ENCODE measurements at regions not wholly inside any gene's neighbourhood (a gene's known extent, or its start where the extent isn't known, plus 50 kb on each side); places are given as distances from the start of the nearest gene placed in this dataset.
A peak's percentile ranks its signal among the peaks of the same experiment; 100 is the strongest.

DNA sequence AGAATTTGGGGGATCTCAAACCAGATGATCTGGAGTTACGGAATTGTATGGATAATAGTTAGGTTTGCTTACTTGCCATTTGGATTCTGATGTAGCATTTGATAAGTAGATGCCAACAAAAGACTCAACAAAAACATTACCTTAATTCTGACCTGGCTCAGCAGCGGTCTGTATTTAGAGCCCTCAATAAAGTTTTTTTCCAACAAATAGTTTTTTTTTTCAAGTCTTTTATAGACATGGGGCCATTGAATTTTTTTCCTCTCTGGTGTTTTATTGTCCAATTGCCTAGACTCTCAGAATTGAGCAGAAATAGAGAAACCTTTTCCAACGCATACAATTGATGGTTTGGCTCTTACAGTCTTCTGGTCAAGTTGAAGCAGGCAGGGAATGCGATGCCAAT, 192.8 kb upstream of the GAS1 start:
- Histone ChIP-seq H3K27me3 (ENCODE audit: control insufficient read depth, insufficient read depth, low read length) (peaks cover 3% of the 10 kb centered on the region), H3K27ac (ENCODE audit: low read depth, low read length) (no peak overlapping the region), H3K4me3 (ENCODE audit: low read depth, low read length) (no peak overlapping the region), H3K9me3 (ENCODE audit: control insufficient read depth, insufficient read depth, low read length) (no peaks in the 10 kb centered on the region)
- ChIA-PET CTCF (no interaction called here), POLR2A (no interaction called here)
- no peak for TF ChIP-seq CTCF (IDR thresholded peaks at IDR 0.05; ENCODE audit: low read depth, low read length)
- DNase-seq (ENCODE audit: low read depth, low spot score): no peak

- peaks cover 3% of the 10 kb centered on the region for H3K27me3 ChIP-seq (ENCODE audit: control insufficient read depth, insufficient read depth, low read length)
- CTCF ChIA-PET: no interaction called here
- DNase-seq (ENCODE audit: low read depth, low spot score): no peak
- H3K9me3 ChIP-seq (ENCODE audit: control insufficient read depth, insufficient read depth, low read length): no peaks in the 10 kb centered on the region
- H3K27ac ChIP-seq (ENCODE audit: low read depth, low read length): no peak overlapping the region
- no peak overlapping the region for H3K4me3 ChIP-seq (ENCODE audit: low read depth, low read length)
- TF ChIP-seq CTCF (IDR thresholded peaks at IDR 0.05; ENCODE audit: low read depth, low read length): no peak
- POLR2A ChIA-PET: no interaction called here
Observed at GRCh38 chr9:87140605-87141109, 193.4 kb upstream of the GAS1 start.

- CTCF ChIA-PET: no interaction called here
- no peaks in the 10 kb centered on the region for H3K9me3 ChIP-seq (ENCODE audit: control insufficient read depth, insufficient read depth, low read length)
- TF ChIP-seq CTCF (IDR thresholded peaks at IDR 0.05; ENCODE audit: low read depth, low read length): no peak
- no peak overlapping the region for H3K27ac ChIP-seq (ENCODE audit: low read depth, low read length)
- no peak overlapping the region for H3K4me3 ChIP-seq (ENCODE audit: low read depth, low read length)
- no peak for DNase-seq (ENCODE audit: low read depth, low spot score)
- POLR2A ChIA-PET: no interaction called here
- H3K27me3 ChIP-seq (ENCODE audit: control insufficient read depth, insufficient read depth, low read length): peaks cover 3% of the 10 kb centered on the region
Observed at GRCh38 chr9:87141124-87141523, 193.8 kb upstream of the GAS1 start.

DNA sequence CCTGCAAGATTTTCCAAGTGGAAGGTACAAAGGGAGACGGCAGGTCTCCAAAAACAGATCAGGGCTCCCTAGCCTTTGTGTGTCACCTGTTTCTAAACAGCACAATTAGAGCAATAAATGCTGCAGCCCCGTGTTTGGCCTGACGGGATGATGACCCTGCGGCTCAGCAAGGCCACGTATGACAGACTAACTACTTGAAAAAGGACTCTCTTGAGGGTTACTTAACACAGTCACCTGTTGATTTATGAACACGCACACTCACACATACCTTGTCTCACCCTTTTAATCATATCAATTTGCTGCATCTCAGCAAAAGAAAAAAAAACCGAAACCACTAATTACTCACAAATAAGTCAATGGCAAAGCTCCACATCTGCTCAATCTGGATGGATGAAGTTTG, 199.6 kb upstream of the GAS1 start:
- Histone ChIP-seq H3K9me3 (ENCODE audit: control insufficient read depth, insufficient read depth, low read length) (peaks cover 10% of the 10 kb centered on the region), H3K27ac (ENCODE audit: low read depth, low read length) (no peak overlapping the region), H3K4me3 (ENCODE audit: low read depth, low read length) (no peak overlapping the region), H3K27me3 (ENCODE audit: control insufficient read depth, insufficient read depth, low read length) (no peaks in the 10 kb centered on the region)
- CTCF ChIA-PET: no interaction called here
- no peak for TF ChIP-seq CTCF (IDR thresholded peaks at IDR 0.05; ENCODE audit: low read depth, low read length)
- POLR2A ChIA-PET: no interaction called here
- no peak for DNase-seq (ENCODE audit: low read depth, low spot score)

- peak overlapping the region; percentile 47; the same call in 1 of the 2 replicates for H3K4me3 ChIP-seq (ENCODE audit: low read depth, low read length)
- ChIA-PET CTCF (no interaction called here), POLR2A (no interaction called here)
- H3K27ac ChIP-seq (ENCODE audit: low read depth, low read length): peak overlapping the region; percentile 71
- H3K9me3 ChIP-seq (ENCODE audit: control insufficient read depth, insufficient read depth, low read length): peaks cover 10% of the 10 kb centered on the region
- no peak for TF ChIP-seq CTCF (IDR thresholded peaks at IDR 0.05; ENCODE audit: low read depth, low read length)
- H3K27me3 ChIP-seq (ENCODE audit: control insufficient read depth, insufficient read depth, low read length): no peaks in the 10 kb centered on the region
- DNase-seq (ENCODE audit: low read depth, low spot score): no peak
Observed at GRCh38 chr9:87147839-87148238, 200.5 kb upstream of the GAS1 start.
